ENCODE measurements at regions not wholly inside any gene's neighbourhood (a gene's known extent, or its start where the extent isn't known, plus 50 kb on each side); places are given as distances from the start of the nearest gene placed in this dataset.

- no peak for DNase-seq (ENCODE audit: low read depth in 2 of 2)
Measured at GRCh38 chr12:116402163-116402939, 124.9 kb upstream of the MED13L start.

GRCh38 chr12:116403546-116403945 is 126.1 kb upstream of the MED13L start:
- DNase-seq (ENCODE audit: low read depth in 2 of 2) = no peak

- no peak for DNase-seq (ENCODE audit: low read depth in 2 of 2)
Measured at GRCh38 chr12:116404247-116404646, 126.8 kb upstream of the MED13L start.

GRCh38 chr12:116404913-116405611 is 127.6 kb upstream of the MED13L start:
- no peak for DNase-seq (ENCODE audit: low read depth in 2 of 2)

GRCh38 chr12:116406529-116406928 is 129.0 kb upstream of the MED13L start:
- no peak for DNase-seq (ENCODE audit: low read depth in 2 of 2)

GRCh38 chr12:116408489-116409250 is 131.2 kb upstream of the MED13L start:
- no peak for DNase-seq (ENCODE audit: low read depth in 2 of 2)

- DNase-seq (ENCODE audit: low read depth in 2 of 2) = no peak
Measured at GRCh38 chr12:116411977-116412376, 134.5 kb upstream of the MED13L start.

GRCh38 chr12:116414891-116415290 is 137.4 kb upstream of the MED13L start:
- no peak for DNase-seq (ENCODE audit: low read depth in 2 of 2)

GRCh38 chr12:116415408-116416108 is 138.1 kb upstream of the MED13L start:
- DNase-seq (ENCODE audit: low read depth in 2 of 2) = no peak

GRCh38 chr12:116416166-116416565 is 138.7 kb upstream of the MED13L start:
- DNase-seq (ENCODE audit: low read depth in 2 of 2) = no peak

- DNase-seq (ENCODE audit: low read depth in 2 of 2) = no peak
Measured at GRCh38 chr12:116418551-116418950, 140.6 kb upstream of the MAP1LC3B2 start.

GRCh38 chr12:116420227-116420880 is 138.8 kb upstream of the MAP1LC3B2 start:
- no peak for DNase-seq (ENCODE audit: low read depth in 2 of 2)

GRCh38 chr12:116421785-116422538 is 137.2 kb upstream of the MAP1LC3B2 start:
- DNase-seq (ENCODE audit: low read depth in 2 of 2) = no peak

- DNase-seq (ENCODE audit: low read depth in 2 of 2) = no peak
Measured at GRCh38 chr12:116423094-116423493, 136.1 kb upstream of the MAP1LC3B2 start.

GRCh38 chr12:116425256-116426193 is 133.7 kb upstream of the MAP1LC3B2 start:
- no peak for DNase-seq (ENCODE audit: low read depth in 2 of 2)

GRCh38 chr12:116426391-116427136 is 132.6 kb upstream of the MAP1LC3B2 start:
- DNase-seq (ENCODE audit: low read depth in 2 of 2) = no peak

GRCh38 chr12:116427200-116427930 is 131.8 kb upstream of the MAP1LC3B2 start:
- no peak for DNase-seq (ENCODE audit: low read depth in 2 of 2)

GRCh38 chr12:116429826-116430360 is 129.3 kb upstream of the MAP1LC3B2 start:
- no peak for DNase-seq (ENCODE audit: low read depth in 2 of 2)
